Amniotic stem cell (primary cell): ENCODE measurements at regions not wholly inside any gene's neighbourhood (a gene's known extent, or its start where the extent isn't known, plus 50 kb on each side); places are given as distances from the start of the nearest gene placed in this dataset.
"Not testable (repeated sequence)": the region's sequence is repeated elsewhere in the genome, so short reads cannot be mapped to it uniquely, and the experiment has no call there.

ENCODE experiments used
- DNase-seq: peaks from one replicate; lab custom pipeline; 2025; lab: John Stamatoyannopoulos, UW

- DNase-seq: no peak
These were observed 457.1 kb downstream of the QKI start for GRCh38 chr6:163871616-163872015.

GRCh38 chr6:163867518-163868292 lies 453.2 kb downstream of the QKI start:
- DNase-seq: no peak

- DNase-seq: no peak
These were observed 451.7 kb downstream of the QKI start for GRCh38 chr6:163866192-163866591.

- no peak for DNase-seq
These were observed 449.0 kb downstream of the QKI start for GRCh38 chr6:163863565-163863964.

- DNase-seq: no peak
These were observed 448.2 kb downstream of the QKI start for GRCh38 chr6:163862701-163863100.

- DNase-seq: no peak
These were observed 447.1 kb downstream of the QKI start for GRCh38 chr6:163861627-163862026.

- DNase-seq: peak; percentile 16
These were observed 446.0 kb downstream of the QKI start for GRCh38 chr6:163860287-163861081.

- not testable (repeated sequence) for DNase-seq
These were observed 444.4 kb downstream of the QKI start for GRCh38 chr6:163858870-163859269.

- DNase-seq: no peak
These were observed 442.9 kb downstream of the QKI start for GRCh38 chr6:163857421-163857820.

GRCh38 chr6:163850874-163851273 lies 436.4 kb downstream of the QKI start:
- DNase-seq: no peak

- no peak for DNase-seq
These were observed 430.2 kb downstream of the QKI start for GRCh38 chr6:163844761-163845160.

GRCh38 chr6:163844357-163844756 lies 429.8 kb downstream of the QKI start:
- DNase-seq: no peak

- no peak for DNase-seq
These were observed 428.7 kb downstream of the QKI start for GRCh38 chr6:163843218-163843617.

GRCh38 chr6:163842467-163842866 lies 427.9 kb downstream of the QKI start:
- no peak for DNase-seq

GRCh38 chr6:163841733-163842132 lies 427.2 kb downstream of the QKI start:
- DNase-seq: no peak

- DNase-seq: no peak
These were observed 426.8 kb downstream of the QKI start for GRCh38 chr6:163841326-163841725.

- DNase-seq: no peak
These were observed 426.4 kb downstream of the QKI start for GRCh38 chr6:163840880-163841279.

- DNase-seq: no peak
These were observed 424.8 kb downstream of the QKI start for GRCh38 chr6:163839296-163839695.

- no peak for DNase-seq
These were observed 423.3 kb downstream of the QKI start for GRCh38 chr6:163837691-163838431.

- DNase-seq: no peak
These were observed 422.6 kb downstream of the QKI start for GRCh38 chr6:163836876-163837690.

- DNase-seq: no peak
These were observed 421.1 kb downstream of the QKI start for GRCh38 chr6:163835439-163836171.
